GM23338 (cell line): ENCODE measurements at regions not wholly inside any gene's neighbourhood (a gene's known extent, or its start where the extent isn't known, plus 50 kb on each side); places are given as distances from the start of the nearest gene placed in this dataset.

ENCODE experiments used
- ATAC-seq: fragments of 200-7000 bp; cut with Tn5 transposase; 3 replicates; pipeline ENCODE4 v1.9.1; 2020
- DNase-seq: peaks from one replicate; pipeline ENCODE4 v3.0.0-alpha.2; 2015; ENCODE audit warnings: low spot score
- H2AFZ ChIP-seq: fragments of 200-600 bp; sonication (generic); 2 replicates; pipeline ENCODE4 v1.8.0; 2016; ENCODE audit warnings: antibody characterized with exemption, mild to moderate bottlenecking, moderate library complexity
- H3F3A ChIP-seq: fragments of 200-600 bp; sonication (generic); replicated peaks from 2 replicates; pipeline ENCODE4 v1.8.0; 2017; ENCODE audit warnings: antibody characterized with exemption, mixed run types, low read depth
- H3K27ac ChIP-seq: fragments of 200-600 bp; sonication (generic); 2 replicates; pipeline ENCODE4 v1.6.1; 2016; ENCODE audit warnings: low read depth
- H3K27me3 ChIP-seq: fragments of 200-600 bp; sonication (generic); 2 replicates; pipeline ENCODE4 v1.8.0; 2016; ENCODE audit warnings: mild to moderate bottlenecking, mixed run types, moderate library complexity; ENCODE audit not compliant: insufficient read depth
- H3K36me3 ChIP-seq: fragments of 200-600 bp; sonication (generic); 2 replicates; pipeline ENCODE4 v1.8.0; 2016; ENCODE audit warnings: mild to moderate bottlenecking; ENCODE audit not compliant: insufficient read depth
- H3K4me1 ChIP-seq: fragments of 200-600 bp; sonication (generic); 2 replicates; pipeline ENCODE4 v1.8.0; 2016; ENCODE audit warnings: mild to moderate bottlenecking, moderate library complexity; ENCODE audit not compliant: insufficient read depth
- H3K4me2 ChIP-seq: fragments of 200-600 bp; sonication (generic); 2 replicates; pipeline ENCODE4 v1.7.1; 2017; ENCODE audit warnings: mixed run types
- H3K4me3 ChIP-seq: fragments of 200-600 bp; sonication (generic); 2 replicates; pipeline ENCODE4 v1.6.1; 2016; ENCODE audit warnings: mixed run types
- H3K79me2 ChIP-seq: fragments of 200-600 bp; sonication (generic); replicated peaks from 2 replicates; pipeline ENCODE4 v1.8.0; 2017; ENCODE audit warnings: mild to moderate bottlenecking; ENCODE audit not compliant: insufficient read depth
- H3K9me2 ChIP-seq: fragments of 200-600 bp; sonication (generic); 2 replicates; pipeline ENCODE4 v1.8.0; 2017; ENCODE audit not compliant: insufficient read depth
- H4K20me1 ChIP-seq: fragments of 200-600 bp; sonication (generic); replicated peaks from 2 replicates; pipeline ENCODE4 v1.8.0; 2017; ENCODE audit warnings: mild to moderate bottlenecking; ENCODE audit not compliant: insufficient read depth
- H3K27ac Mint-ChIP-seq: 2 replicates; pipeline ENCODE4 v1.8.0; 2020; ENCODE audit warnings: inconsistent platforms, mild to moderate bottlenecking, moderate library complexity, mixed read lengths
- H3K27me3 Mint-ChIP-seq: 3 replicates; pipeline ENCODE4 v1.8.0; 2022; ENCODE audit warnings: low read depth, mild to moderate bottlenecking, moderate library complexity, mixed read lengths, inconsistent platforms; ENCODE audit not compliant: insufficient read depth, poor library complexity
- H3K36me3 Mint-ChIP-seq: 3 replicates; pipeline ENCODE4 v1.8.0; 2021; ENCODE audit warnings: low read depth, mild to moderate bottlenecking, inconsistent platforms, moderate library complexity, mixed read lengths
- H3K4me1 Mint-ChIP-seq: 3 replicates; pipeline ENCODE4 v1.8.0; 2020; ENCODE audit warnings: mild to moderate bottlenecking, inconsistent platforms, mixed read lengths
- H3K4me3 Mint-ChIP-seq: 3 replicates; pipeline ENCODE4 v1.8.0; 2021; ENCODE audit warnings: moderate library complexity, mild to moderate bottlenecking, inconsistent platforms, mixed read lengths
- H3K9me3 Mint-ChIP-seq: 3 replicates; pipeline ENCODE4 v1.8.0; 2020; ENCODE audit warnings: moderate library complexity, mild to moderate bottlenecking, inconsistent platforms, mixed read lengths
- CREB1 ChIP-seq: fragments of 250-450 bp; sonication (Bioruptor Pico); IDR thresholded peaks from 2 replicates; pipeline ENCODE4 v1.5.0; 2020; ENCODE audit warnings: low read depth, mild to moderate bottlenecking, moderate library complexity
- CTCF ChIP-seq, 2 experiments: fragments of 200-600 bp in 1 of 2; sonication (generic) in 1 of 2; conservative IDR thresholded peaks; 2 replicates each; pipeline versions ENCODE4 v1.5.1 to v1.6.1; 2016 to 2017; ENCODE audit warnings: antibody characterized with exemption in 2 of 2, low read depth in 2 of 2, mild to moderate bottlenecking in 2 of 2, moderate library complexity in 1 of 2
- ETS1 ChIP-seq: IDR thresholded peaks from 2 replicates; pipeline ENCODE4 v1.6.1; 2016; ENCODE audit warnings: antibody characterized with exemption
- EZH2 ChIP-seq: fragments of 200-600 bp; sonication (generic); IDR thresholded peaks from one replicate; pipeline ENCODE4 v1.8.0; 2017; ENCODE audit warnings: antibody characterized with exemption, mild to moderate bottlenecking, low read depth; ENCODE audit not compliant: unreplicated experiment
- EZH2phosphoT487 ChIP-seq: fragments of 200-600 bp; sonication (generic); IDR thresholded peaks from one replicate; pipeline ENCODE4 v1.8.1; 2018; ENCODE audit warnings: antibody characterized with exemption; ENCODE audit not compliant: unreplicated experiment
- JUNB ChIP-seq: IDR thresholded peaks from one replicate; pipeline ENCODE4 v1.6.1; 2016; ENCODE audit warnings: antibody characterized with exemption; ENCODE audit not compliant: unreplicated experiment
- NANOG ChIP-seq: IDR thresholded peaks from 2 replicates; pipeline ENCODE4 v1.6.1; 2016; ENCODE audit warnings: antibody characterized with exemption, borderline replicate concordance
- POLR2AphosphoS5 ChIP-seq: IDR thresholded peaks from 2 replicates; pipeline ENCODE4 v1.6.1; 2016; ENCODE audit warnings: antibody characterized with exemption, low read depth
- REST ChIP-seq: IDR thresholded peaks from one replicate; pipeline ENCODE4 v1.6.1; 2018; ENCODE audit warnings: antibody characterized with exemption; ENCODE audit not compliant: unreplicated experiment
- STAT1 ChIP-seq: IDR thresholded peaks from one replicate; pipeline ENCODE4 v1.6.1; 2016; ENCODE audit warnings: antibody characterized with exemption; ENCODE audit not compliant: unreplicated experiment
- ZNF114 ChIP-seq: fragments of 250-450 bp; sonication (Bioruptor Pico); IDR thresholded peaks from 2 replicates; pipeline ENCODE4 v1.5.0; 2020; ENCODE audit warnings: mild to moderate bottlenecking, moderate library complexity
- ZNF331 ChIP-seq: fragments of 250-450 bp; sonication (Bioruptor Pico); IDR thresholded peaks from 2 replicates; pipeline ENCODE4 v1.5.0; 2020; ENCODE audit warnings: low read depth, mild to moderate bottlenecking, moderate library complexity
- ZNF462 ChIP-seq: fragments of 250-450 bp; sonication (Bioruptor Pico); IDR thresholded peaks from 2 replicates; pipeline ENCODE4 v1.5.0; 2020; ENCODE audit warnings: mild to moderate bottlenecking, moderate library complexity

- Histone ChIP-seq H4K20me1 (no peaks in the 10 kb centered on the region), H3K36me3 (no peaks in the 10 kb centered on the region), H2AFZ (no peak overlapping the region), H3K4me2 (no peak overlapping the region), H3F3A (no peaks in the 10 kb centered on the region), H3K9me2 (no peaks in the 10 kb centered on the region; the same call in 1 of the 2 replicates), H3K79me2 (no peaks in the 10 kb centered on the region), H3K27me3 (no peaks in the 10 kb centered on the region), H3K4me1 (peaks cover 6% of the 10 kb centered on the region; the same call in 1 of the 2 replicates), H3K27ac (no peak overlapping the region), H3K4me3 (no peak overlapping the region)
- ATAC-seq (no peak), DNase-seq (no peak)
- Mint-ChIP-seq H3K4me3 (no peak overlapping the region), H3K4me1 (peaks cover 12% of the 10 kb centered on the region; the same call in 2 of the 3 replicates), H3K9me3 (no peaks in the 10 kb centered on the region), H3K27me3 (no peaks in the 10 kb centered on the region), H3K36me3 (no peaks in the 10 kb centered on the region), H3K27ac (no peak overlapping the region)
- TF ChIP-seq POLR2AphosphoS5 (no peak), ZNF331 (CRISPR knock-in tag) (no peak), ETS1 (no peak), JUNB (no peak), NANOG (no peak), EZH2 (no peak), ZNF462 (no peak), EZH2phosphoT487 (no peak), STAT1 (no peak), ZNF114 (CRISPR knock-in tag) (no peak), CTCF (conservative IDR thresholded peaks at IDR 0.05; ENCODE audit: low read depth in 2 of 2) (no peak), REST (no peak), CREB1 (no peak)
Observed at GRCh38 chr18:22048221-22048620, 121.2 kb upstream of the GATA6 start.
